Inflammatory macrophage (primary cell): ENCODE measurements at regions not wholly inside any gene's neighbourhood (a gene's known extent, or its start where the extent isn't known, plus 50 kb on each side); places are given as distances from the start of the nearest gene placed in this dataset.

Experiments used
- DNase-seq, 2 donors: peaks; one replicate each; pipeline ENCODE4 v3.0.0-alpha.2; 2020 to 2022

DNA sequence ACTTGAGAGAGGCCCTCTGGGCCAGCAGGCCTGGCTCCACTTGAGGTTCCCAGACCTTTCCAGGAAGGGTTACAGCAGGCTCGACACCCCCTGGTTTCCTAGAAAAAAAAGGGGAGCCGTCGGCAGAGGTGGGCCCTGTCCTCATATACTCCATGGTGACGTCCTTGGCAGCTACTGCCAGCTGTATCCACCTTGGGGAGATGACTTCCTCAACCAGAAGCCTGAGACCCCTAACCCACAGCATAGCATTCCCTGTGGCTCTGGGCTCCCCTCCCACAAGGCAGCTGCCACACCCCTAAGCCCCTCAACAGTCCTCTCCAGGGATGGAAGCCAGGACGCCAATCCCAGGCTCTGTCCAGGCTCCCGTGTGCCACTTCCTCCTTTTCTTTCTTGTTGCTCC is 294.8 kb downstream of the CDC5L start:
- DNase-seq: no peak

DNA sequence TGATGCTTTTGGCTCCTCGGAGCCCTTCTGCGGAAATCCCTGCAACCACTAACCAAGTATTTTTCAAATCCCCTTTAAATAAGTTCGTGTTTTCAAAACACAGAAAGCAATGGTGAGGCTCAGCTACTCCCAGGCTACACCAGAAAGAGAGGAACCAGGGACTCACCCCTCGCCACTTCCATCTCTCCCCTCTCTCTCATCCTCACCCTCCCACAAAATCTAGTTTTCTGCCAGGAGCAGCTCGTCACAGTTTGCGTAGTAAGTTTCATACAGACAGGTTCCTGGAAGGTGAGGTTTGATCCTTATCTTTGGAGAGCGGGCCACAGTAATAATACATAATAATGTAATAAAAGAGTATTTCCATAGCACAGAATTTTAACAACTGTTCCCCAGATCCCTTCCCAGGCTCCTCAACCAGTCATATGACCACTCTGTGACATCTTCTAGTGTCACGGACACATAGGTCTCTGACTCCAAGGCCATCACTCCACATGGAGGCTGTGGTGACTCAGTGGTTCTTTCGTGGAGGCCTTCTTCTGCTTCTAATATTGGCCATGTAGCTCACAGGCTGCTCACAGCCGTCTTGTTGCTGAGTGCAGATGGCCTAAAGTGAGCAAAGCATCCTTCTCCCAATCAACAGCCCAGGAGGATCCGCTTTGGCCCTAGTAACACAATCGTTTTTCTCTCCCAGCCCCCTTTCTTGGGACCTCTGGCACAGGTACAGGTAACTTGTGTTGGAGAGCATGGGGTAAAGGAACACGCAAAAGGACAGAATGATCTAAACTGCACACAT is 295.7 kb downstream of the CDC5L start:
- DNase-seq: no peak

DNA sequence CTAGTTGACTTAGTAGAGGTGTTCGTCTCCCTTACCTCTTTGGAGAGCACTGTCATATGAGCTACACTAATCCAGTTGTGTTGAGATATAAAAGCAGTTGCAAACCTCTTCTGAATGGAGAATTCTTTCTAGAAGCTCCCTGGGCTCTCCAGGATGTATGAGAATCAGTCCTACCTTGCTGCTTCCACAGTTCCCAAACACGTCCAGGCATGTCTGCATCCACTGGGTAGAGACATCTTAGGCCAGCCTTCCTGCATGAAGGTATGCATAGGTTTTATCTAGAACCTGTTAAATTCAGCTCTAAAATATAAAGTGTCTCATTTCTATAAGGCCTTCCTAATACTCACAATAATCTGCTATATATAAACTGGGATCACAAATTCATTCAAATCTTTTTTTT is 297.7 kb downstream of the CDC5L start:
- no peak for DNase-seq

DNA sequence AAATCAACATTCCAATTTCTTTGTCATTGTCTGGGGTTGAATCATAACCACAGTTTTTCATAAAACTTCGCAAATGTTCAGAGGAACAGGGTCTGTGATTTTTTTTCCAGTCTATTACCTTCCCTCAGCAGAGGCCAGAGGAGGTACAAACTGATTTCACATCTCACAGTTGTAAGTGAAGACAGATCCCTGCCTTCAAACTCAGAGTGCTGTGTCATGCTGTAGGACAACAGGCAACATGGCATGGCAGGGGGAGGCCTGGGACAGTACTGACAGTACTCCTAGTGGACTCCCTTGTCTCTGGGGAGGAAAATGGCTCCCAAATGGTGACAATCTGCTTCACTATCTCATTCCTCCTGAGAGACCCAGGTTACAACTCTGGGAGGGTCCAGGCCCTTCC is 308.6 kb downstream of the CDC5L start:
- DNase-seq: no peak

DNA sequence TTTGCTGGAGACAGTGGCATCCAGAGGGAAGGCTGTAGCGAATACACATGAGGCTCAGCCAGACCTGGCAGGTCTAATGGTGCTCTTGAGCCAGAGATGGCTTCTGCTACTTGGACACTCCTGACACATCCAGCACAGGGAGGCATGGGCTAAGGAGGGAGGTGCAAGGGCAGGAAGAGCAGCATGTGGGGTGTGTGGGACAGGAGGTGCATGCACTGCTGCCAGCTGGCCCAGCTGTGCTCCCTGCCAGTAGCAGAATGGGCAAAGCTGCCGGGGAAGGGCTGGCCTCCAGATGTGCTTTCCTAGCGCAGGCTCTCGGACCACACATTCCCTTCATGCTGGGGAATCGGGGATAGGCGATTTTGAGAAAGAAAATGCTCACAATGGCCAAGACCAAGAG is 309.2 kb downstream of the CDC5L start:
- DNase-seq: no peak

DNA sequence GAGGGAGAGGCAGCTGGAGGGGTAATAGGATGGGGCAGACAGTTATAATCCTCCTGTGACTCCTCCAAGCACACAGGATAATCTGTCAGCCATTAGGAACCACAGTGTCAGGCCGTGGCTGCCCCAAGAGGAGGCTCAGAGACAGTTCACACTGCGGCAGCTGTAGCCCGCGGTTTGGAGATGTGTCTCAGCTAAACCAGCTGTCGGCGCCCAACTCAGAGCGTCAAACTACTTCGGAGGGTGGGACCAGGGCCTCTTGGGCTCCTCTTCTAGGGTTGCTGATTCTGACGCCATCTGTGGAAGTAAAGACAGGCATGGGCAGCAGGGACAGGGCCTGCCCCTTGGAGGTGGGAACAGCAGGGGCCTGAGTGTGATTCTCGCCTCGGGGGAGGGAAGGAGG is 309.8 kb downstream of the CDC5L start:
- DNase-seq: no peak

DNA sequence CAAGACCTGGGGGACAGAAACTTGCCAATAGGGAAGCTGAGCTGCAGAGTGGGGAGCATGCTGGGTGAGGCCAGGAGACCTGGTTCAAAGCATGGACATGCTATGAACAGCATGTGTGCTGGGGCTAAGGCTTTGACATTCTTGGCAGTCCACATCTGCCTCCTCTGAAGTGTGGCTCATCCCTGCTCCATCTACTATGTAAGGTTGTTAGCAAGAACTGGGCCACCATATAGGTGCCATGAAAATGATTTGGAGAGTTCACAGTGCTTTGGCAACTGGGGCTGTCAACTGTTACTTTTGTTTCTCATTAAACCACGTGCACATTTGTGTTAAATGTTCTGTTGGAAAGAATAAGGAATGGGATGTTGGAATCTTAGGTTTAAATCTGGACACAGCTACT is 311.1 kb downstream of the CDC5L start:
- DNase-seq: no peak

DNA sequence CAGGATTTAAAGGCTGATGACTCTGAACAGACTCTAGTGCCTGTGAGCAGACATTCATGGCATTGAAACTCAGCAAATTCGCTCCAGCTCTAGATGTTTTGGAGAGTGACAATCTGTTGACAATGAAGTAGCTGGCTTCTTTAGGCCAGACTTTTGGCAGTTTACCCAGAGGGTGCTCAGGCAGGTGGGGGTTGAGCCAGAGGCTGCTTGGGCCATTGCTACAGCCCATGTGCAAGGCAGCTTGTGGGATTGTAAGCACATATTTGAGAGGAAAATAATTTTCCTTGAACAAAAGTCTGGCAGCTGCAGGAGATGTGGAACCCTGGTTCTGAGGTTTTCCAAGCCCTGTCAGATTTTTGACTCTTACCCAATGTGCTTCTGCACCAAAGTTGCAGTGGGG is 311.6 kb downstream of the CDC5L start:
- no peak for DNase-seq

DNA sequence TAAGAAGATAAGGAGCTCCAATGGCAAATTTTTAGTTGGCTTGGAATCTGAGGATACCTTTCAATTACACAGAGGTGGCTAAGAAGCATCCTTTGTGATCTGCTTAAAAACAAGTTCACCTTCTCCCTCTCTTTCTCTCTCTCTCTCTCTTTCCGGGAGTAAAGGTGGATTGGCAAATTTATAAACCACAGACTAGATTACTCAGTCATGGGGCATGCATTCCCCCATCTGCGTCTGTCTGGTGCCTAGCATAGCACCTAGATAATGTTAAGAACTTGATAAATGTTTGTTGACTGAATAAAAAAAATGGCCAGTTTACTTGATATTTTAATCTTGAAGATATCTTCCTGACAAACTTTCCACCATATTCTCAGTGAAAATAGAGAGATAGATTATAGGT is 312.3 kb downstream of the CDC5L start:
- no peak for DNase-seq

DNA sequence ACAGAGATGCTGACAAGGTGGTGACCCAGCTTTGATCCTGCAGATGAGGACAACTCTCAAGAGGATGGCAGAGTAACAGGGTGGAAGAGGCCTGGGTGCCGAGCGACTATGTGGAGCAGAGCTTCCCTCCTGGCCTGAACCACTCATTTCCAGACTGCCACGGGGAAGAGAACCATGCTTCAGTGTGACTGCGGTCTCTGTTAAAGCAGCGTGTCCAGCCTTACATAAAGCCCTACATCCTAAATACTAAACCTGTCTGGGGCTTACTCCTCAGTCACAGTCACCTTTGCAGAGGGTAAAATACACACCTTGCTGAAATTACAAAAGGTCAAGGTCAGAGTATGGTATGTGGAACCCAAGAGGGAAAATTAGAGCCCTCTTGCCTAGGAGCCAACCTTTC is 312.9 kb downstream of the CDC5L start:
- DNase-seq: no peak

DNA sequence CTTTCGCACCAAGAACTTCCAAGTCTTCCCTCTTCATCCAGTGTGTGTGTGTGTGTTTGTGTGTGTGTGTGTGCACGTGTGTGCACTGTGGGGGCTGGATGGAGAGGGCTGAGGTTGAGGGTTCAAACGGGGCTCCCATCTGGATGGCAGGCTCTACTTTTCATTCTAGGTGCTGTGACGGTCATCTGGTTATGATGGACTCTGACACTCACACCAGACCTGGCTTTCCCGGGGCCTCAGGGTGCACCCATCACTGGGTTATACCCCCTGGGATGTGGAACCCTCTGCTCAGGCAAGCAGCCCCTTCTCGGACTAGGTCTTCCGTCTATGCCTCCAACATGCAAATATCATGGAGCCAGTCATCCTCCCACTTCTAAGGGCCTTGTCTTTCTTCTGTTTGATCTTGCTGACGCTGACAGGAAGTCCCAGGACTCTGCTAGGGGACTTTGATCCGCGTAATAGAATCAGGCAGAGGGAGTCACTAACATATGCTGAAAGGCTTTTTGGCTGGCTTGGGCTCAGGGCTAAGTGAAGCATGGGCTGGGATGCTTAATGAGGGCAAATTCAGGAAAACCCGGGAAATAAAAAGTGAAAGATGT is 313.6 kb downstream of the CDC5L start:
- DNase-seq: no peak

DNA sequence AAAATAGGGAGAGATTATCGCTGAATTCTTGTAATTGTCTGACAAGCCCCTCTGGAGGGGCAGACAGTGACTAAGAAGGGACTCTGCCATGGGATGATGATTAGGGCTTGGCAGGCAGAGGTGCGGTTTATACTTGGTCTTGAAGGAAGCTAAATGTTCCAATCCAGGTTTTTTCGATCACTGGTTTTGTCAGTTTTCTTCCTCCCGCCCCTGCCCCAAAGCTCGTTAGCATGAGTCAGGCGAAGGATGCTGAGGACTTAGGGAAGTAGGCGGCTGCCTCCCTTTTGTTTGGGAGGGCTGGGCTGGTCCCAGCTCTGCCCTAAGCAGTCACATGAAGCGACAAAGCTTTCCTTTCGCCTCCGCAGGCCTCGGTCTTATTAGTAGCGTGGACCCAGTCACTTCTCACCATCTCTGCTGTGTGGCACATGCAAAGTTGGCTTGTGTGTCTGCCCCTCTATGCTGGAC is 314.2 kb downstream of the CDC5L start:
- no peak for DNase-seq

DNA sequence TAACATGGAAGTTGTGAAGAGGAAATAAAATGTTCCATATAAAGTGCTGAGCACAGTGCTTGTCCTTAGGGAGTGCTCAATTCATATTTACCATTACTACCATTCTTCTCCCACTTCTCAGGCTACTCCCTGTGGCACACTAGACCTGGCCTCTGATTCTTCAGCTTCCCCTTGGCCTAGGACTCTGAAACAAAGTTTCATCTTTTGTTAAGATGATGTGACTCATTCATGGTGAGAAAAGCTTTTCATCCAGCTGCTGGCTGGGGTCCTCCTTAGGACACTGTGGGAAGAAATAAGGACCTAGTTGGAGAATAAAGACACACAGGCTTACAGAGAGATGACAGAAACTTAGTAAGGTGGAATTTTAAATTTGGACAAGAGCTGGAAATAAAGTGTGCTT is 314.8 kb downstream of the CDC5L start:
- DNase-seq: no peak

DNA sequence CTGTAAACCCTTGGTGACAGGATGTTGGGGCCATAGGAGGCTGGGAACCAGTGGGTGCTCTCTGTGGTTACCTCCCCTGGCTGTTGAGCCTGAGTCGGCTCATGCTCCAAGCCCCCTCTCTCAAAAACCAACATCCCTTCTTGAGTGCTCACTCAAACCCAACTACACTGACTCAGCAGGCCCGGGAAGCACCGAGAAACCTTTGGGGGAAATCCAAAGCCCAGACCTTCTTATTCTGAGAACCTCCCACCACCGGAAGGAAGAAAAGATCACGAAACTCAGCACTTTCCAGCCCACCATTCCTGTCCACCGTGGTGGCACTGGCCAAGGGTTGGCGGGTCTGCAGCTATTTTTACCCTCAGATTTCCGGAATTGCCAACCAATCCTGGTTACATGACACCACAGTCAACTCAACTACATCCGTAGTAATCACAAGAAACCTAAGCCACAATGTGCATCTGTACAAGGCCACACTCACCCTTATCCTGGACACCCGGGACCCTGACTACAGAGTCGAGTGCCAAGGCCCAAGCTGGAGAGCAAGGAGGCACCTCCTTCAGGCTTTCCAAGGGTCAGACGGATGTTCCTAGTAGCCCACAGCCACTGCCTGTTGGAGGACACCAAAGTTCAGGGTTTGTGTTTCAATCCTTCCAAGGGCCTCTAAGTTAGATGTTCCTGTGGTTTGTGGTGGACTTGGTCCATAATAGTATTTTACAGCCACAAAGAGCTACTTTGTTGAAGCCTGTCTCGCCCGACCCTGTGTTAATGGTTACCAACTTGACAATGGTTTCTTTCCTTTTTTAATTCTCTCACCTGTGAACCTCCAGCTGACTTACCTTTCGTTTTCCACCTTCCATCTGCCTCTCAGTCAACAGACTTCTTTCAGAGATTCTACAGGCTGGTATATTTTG is 317.0 kb downstream of the CDC5L start:
- DNase-seq: no peak

DNA sequence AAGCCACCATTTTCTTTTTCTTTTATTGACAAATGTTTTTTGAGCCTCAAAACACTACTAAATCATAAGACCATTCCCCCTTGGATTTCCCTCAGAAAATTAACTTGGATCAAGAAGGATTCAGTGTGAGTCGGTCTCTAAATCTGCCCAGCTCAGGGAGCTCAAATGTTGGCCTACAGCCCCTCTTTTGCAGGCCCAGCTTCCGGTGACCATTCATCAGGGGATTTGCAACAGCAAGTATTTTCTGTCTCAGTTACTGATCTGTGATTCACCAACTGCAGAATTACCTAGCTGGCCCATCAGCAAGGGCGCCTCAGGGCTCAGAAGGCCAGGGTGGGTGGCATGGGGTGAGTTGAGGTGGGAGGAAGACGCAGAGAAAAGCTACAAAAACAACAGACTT is 318.1 kb downstream of the CDC5L start:
- no peak for DNase-seq

DNA sequence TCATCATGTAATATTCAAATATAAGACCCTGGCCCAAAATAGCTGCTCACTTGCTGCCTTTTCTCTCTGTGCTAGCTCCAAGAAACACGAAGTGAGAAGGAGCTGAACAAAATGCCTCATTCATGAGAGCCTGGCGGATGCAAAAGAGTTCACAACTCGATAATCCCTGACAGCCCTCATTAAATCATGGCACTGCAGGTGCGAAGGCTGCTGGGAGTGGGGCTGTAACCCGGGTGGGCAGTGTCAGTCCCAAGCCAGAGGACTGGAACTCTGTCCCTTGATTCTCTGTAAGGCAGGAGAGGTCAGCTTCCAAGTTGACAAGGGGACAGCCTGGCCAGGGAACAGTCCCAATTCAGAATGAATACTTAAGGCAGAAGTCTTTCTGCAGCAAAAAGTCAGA is 318.5 kb downstream of the CDC5L start:
- DNase-seq: no peak

DNA sequence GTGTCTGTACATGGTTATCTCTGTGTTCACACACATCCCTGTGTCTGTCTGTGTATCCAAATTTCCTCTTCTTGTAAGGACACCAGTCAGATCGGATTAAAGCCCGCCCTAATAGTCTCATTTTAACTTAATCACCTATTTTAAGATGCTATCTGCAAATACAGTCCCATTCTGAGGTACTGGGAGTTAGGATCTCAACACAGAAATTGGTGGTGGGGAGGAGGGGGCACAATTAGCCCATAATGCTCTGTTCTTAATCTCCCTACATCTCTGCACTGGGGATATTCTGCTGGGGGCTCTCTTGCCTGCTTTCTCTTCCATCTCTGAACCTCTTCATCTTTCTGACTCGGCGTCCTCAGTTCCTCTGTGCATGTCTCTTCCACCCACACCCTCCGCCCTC is 320.7 kb downstream of the CDC5L start:
- DNase-seq: no peak

DNA sequence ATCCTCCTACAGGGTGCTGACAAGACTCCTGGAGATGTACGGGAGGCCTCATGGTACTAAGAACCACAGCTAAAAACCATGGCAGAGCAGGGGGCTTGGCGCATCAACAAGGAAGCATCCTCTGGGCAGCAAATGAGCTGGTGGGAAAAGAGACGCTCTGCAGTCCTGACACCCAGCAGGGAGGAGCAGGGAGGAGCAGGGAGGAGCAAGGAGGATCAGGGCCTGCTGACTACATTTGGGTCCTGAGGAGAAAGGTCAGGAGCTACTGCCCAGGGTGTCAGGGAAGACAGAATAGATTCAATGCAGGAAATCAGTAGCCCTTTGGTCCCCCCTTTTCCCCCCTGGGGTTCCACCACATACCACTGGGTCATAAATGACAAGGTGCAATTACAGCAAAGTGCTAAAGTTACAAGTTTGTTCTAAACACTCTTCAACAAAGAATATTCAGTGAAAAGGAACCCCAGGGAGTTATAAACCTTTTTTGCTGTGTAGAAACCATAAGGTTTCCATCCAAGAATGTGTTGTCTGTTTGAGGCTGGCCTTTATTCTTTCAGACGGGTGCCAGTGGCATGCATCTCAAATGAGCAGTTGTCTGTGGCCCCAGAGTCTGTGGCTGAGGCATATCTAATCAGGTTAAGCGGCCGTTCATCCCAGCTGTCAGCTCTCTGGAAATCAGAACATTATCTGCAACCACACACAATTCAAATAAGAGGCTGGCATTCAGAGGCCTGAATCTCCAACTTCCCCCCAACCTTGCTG is 325.0 kb downstream of the CDC5L start:
- DNase-seq: no peak

DNA sequence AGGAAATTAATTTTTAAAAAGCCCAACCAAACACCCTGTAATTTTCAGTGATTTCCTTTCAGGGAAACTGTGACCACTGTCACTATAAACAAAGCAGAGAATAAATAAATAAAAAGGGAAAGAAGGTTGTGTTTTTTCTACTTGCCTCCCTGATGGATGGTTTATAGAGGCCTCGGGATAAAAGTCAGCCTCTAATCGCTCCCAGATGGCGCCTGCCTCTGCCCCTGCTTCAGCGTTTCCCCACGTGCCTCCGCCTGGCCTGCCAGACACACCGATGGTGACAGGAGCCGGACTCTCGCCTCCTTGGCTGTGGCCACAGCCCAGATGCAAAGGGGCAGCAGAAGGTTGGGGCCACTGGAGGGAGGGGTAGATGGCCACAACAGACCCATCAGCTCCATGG is 327.7 kb downstream of the CDC5L start:
- DNase-seq: no peak

DNA sequence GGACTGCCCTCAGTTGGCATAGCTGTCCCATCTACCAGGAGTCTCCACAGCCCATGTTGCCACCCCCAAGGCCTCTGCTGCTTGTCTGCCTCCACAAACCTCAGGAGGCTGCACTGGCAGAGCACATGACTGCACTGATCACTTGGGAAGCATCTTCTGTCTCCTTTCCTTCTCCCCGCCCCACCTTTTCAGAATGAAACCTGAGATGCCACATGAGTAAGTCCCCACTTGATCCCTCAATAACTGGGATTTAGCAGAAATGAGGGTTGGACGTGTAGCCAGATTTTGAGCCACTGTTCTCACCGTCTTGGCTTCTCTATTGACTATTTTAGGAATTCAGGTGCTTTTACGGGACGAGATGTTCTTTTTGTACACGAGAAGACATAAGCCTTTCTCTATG is 328.4 kb downstream of the CDC5L start:
- DNase-seq: no peak

DNA sequence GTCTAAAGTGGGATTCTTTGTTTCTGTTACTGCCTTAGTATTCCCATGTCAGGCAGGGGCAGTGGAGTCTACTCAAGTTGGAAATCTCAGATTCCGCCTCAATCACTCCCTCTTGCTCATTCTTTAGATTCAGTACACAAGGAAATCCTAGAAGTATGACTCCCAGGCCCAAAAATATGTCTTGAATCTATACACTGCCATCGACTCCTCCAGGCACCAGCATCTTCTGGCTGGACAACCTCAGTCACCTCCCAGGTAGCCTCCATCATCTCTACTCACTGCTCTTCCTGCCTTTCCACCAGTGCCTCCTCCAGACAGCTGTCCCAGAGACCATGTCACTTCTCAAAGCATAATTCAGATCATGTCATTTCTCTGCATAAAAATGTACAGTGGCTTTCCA is 329.9 kb downstream of the CDC5L start:
- DNase-seq: no peak

DNA sequence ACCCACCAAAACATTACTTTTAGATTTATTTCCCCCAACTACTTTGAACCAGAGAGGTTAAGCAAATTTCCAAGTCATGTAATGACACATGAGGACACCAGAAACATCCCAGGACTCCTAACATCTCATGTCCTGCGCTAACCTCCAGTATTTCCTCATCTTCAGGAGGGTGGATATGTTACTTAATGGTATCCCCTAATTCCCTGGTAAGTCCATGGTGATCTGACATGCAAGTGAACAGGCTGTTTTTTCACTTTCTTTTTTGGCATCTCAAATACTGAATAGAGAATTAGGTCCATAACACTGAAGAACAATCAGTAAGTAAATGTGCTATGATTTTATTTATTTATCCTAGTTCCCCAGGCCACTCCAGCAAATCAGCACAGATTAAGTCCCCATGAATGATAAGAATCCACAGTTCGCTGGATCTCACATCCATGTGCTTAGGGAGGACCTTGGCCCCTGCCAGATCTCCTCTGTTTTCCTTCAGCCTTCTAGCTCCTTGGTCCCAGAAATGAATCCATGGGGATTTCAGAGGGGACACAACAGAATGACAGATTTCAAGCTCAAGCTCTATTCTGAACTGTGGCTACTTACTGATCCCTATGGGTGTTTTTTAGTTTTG is 334.6 kb downstream of the CDC5L start:
- DNase-seq: no peak
